ENCODE measurements at regions not wholly inside any gene's neighbourhood (a gene's known extent, or its start where the extent isn't known, plus 50 kb on each side); places are given as distances from the start of the nearest gene placed in this dataset.

DNA sequence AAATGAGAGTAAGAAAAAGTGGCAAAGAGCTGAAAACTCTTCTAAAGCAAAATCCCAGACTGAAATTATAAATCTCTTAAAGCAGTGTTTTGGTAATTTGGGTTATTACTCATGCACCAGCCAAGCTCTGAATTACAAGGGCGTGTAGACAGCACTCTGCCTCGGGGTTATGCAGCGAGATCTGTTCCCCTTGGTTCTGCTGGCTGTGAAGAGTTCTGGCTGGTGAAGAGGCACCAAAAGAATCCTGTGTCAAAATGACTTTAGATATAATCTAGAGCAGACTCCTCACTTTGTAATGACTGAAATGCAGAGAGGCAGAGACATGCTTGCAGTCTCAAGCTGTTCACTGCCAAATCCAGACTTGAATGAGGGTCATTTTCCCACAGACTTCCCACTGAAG is 461.8 kb upstream of the CXADR start:
- TF ChIP-seq POLR2A (IDR thresholded peaks at IDR 0.05), result no peak
- TF ChIP-seq, protein P1, sequence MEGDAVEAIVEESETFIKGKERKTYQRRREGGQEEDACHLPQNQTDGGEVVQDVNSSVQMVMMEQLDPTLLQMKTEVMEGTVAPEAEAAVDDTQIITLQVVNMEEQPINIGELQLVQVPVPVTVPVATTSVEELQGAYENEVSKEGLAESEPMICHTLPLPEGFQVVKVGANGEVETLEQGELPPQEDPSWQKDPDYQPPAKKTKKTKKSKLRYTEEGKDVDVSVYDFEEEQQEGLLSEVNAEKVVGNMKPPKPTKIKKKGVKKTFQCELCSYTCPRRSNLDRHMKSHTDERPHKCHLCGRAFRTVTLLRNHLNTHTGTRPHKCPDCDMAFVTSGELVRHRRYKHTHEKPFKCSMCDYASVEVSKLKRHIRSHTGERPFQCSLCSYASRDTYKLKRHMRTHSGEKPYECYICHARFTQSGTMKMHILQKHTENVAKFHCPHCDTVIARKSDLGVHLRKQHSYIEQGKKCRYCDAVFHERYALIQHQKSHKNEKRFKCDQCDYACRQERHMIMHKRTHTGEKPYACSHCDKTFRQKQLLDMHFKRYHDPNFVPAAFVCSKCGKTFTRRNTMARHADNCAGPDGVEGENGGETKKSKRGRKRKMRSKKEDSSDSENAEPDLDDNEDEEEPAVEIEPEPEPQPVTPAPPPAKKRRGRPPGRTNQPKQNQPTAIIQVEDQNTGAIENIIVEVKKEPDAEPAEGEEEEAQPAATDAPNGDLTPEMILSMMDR (IDR thresholded peaks at IDR 0.05), result no peak

All from heart left ventricle (tissue), 13 donors.